KOPT-K1 (cell line): ENCODE measurements at regions not wholly inside any gene's neighbourhood (a gene's known extent, or its start where the extent isn't known, plus 50 kb on each side); places are given as distances from the start of the nearest gene placed in this dataset.
A peak's percentile ranks its signal among the peaks of the same experiment; 100 is the strongest.

ENCODE experiments used
- H3K27ac ChIP-seq: fragments of 200-600 bp; sonication (generic); 2 replicates; pipeline ENCODE4 v1.5.1; 2016; ENCODE audit warnings: antibody characterized with exemption, mild to moderate bottlenecking, low read depth, low read length; ENCODE audit not compliant: poor library complexity, severe bottlenecking
- H3K36me3 ChIP-seq: fragments of 200-600 bp; sonication (generic); 2 replicates; pipeline ENCODE4 v1.5.1; 2017; ENCODE audit warnings: antibody characterized with exemption, mild to moderate bottlenecking, low read length, moderate library complexity; ENCODE audit not compliant: insufficient read depth
- H3K9me3 ChIP-seq: fragments of 200-600 bp; sonication (generic); 2 replicates; pipeline ENCODE4 v1.5.1; 2017; ENCODE audit warnings: antibody characterized with exemption, low read length, mild to moderate bottlenecking; ENCODE audit not compliant: insufficient read depth, poor library complexity, severe bottlenecking

DNA sequence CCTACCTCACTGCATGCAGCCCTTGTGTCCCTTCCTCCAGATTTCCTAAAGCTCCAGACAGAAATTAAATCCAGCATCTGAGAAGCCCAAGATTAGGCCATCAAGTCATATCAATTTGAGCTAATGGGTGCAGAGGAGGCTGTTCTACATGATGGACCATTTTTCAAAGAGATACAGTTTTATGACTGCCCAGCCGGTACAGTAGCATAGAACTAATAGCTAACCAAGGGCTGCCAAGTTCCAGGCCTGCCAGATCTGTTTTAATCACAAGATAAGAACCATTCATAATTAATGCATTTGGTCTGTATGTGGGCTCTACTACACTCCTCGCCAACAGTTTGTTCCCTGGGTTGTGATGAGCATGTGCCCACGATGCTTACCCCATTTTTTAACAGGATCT lies 64.9 kb downstream of the PABIR2 start:
- Histone ChIP-seq H3K9me3 (no peaks in the 10 kb centered on the region), H3K27ac (no peak overlapping the region)

DNA sequence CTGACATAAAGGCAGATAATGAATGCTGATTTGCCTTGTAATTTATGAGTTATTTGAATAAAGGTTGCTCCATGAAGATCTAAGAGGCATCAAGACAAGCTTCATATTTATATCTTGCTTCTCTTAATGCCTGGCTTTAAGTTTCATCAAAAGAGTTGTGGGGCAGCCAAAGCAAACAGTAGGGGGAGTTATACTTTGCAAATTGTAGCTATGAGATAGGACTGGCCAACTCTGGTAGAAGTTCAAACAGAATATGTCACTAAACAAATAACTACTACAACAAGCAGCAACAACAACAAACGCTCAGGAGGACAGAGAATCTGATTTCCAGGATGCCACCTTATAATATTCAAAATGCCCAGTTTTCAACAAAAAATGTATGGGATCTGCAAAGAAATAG lies 69.1 kb upstream of the PLAC1 start:
- Histone ChIP-seq H3K36me3 (no peaks in the 10 kb centered on the region), H3K9me3 (no peaks in the 10 kb centered on the region), H3K27ac (no peak overlapping the region)

More for the DNA sequence above, 64.9 kb downstream of the PABIR2 start:
- no peaks in the 10 kb centered on the region for H3K36me3 ChIP-seq

DNA sequence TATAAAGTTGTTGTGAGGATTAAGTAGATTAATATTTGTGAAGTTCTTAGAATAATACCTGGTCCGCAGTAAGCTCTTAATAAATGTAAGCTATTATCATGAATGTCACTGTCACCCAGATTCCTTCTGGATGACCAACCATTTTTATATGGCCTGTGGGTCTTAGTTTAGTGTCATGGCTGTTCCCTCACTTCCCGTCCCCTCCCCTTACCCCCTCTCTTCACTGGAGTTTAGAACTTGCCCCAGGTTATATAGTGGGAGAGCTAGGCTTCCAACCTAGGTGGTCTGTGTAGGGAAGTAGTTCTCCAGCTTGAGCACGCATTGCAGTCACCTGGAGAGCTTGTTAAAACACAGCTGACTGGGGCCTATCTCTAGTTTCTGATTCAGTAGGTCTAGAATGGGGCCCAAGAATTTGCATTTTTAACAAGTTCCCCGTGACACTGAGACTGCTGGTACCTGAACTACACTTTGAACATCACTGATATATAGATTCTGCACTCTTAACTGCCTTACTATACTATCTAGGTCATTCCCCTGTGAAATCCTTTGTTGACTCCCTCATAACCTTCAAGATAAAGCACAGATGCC lies 66.9 kb upstream of the PLAC1 start:
- Histone ChIP-seq H3K9me3 (no peaks in the 10 kb centered on the region), H3K36me3 (no peaks in the 10 kb centered on the region), H3K27ac (no peak overlapping the region)

DNA sequence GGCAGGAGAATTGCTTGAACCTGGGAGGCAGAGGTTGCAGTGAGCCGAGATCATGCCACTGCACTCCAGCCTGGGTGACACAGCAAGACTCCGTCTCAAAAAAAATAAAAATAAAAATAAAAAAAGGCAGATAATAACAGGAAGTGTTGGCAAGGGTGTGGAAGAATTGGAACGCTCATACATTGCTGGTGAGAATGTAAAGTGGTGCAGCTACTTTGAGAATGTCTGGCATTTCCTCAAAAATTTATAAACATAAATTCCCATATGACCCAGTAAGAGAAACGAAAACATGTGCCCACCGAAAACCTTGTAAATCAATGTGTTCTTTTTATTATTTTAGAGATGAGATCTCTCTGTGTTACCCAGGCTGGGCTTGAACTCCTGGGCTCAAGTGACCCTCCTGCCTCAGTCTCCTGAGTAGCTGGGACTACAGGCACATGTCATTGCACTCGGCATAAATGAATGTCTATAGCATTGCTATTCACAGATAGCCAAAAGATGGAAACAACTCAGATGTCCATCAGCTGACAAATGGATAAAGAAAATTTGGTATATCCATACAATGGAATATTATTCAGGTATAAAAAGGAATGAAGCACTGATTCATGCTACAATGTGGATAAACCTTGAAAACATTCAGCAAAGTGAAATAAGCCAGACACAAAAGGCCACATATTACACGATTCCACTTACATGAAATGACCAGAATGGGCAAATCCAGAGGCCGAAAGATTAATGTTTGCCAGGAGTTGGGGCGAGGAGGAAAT lies 63.7 kb upstream of the PLAC1 start:
- H3K27ac ChIP-seq = no peak overlapping the region
- H3K36me3 ChIP-seq = no peaks in the 10 kb centered on the region
- no peaks in the 10 kb centered on the region for H3K9me3 ChIP-seq

DNA sequence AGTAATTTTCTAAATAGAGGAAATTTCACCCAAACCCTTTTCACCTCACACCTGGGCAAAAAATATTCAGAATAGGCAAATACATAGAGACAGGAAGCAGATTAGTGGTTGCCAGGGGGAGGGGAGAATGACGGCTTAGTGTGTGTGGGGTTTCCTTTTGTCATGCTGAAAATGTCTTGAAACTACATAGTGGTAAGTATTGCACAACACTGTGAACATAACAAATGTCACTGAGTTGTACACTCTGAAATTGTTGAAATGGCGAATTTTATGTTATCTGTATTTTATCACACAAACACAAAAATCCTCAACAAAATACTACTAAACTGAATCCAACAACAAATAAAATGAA lies 60.7 kb upstream of the PLAC1 start:
- no peaks in the 10 kb centered on the region for H3K36me3 ChIP-seq
- no peaks in the 10 kb centered on the region for H3K9me3 ChIP-seq
- peak overlapping the region; percentile 47 for H3K27ac ChIP-seq

DNA sequence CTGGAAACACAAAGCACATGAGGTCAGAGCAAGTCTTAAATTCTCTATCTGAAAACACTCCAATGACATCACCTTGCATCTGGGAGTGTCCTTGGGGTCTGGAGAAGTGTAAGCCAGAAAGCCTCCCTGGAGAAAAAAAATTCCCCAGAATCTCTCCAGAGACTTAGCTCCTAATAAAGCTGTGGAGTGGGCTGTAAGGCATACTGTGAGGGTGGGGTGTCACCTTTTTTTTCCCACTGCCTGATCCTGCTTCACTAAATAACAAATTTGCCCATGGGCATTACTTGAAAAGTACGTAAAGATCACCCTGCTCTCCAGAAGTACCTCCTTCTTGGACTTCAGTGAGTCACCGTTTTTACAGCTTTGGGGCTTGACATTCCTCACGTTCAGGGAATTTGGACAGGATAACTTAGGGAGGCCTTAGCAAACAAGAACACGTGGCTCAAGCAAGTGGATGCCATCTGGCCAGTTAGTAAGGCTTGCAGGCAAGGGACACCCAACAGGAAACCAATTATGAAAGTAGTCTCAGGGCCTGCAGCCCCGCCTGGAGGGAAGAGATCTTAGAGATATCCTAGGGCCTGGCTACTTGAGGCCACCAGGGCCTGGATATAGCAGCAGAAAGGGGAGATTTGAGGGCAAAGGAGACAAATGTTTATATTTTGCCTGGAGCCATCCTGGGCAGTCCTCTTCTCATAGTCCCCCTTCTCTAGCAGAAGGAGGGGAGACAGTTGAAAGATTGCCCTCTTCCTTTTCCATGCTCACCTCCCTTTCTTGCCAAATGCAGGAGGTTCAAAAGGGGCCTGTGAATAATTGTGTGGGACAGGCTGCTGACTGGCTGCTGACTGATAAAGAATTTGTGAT lies 60.1 kb upstream of the PLAC1 start:
- Histone ChIP-seq H3K27ac (peak overlapping the region; percentile 47), H3K36me3 (no peaks in the 10 kb centered on the region), H3K9me3 (no peaks in the 10 kb centered on the region)

DNA sequence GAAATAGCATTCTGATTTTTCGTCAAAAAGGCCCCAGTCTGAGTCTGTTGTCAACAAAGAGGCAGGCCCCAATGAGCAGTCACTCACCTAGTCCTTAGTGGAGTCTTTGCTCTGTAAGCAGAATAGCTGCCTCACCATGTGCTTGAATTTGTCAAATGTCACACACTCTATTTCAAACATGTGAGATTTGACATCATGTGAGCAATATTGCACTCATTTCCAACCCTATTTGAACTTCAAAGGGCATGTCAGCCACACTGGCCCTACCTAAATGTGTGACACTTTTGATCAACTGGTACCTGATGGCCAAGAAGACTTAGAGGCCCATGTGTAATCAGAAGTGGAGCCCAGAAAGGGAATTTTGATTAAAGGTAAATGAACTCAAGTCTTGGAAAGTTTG lies 59.4 kb upstream of the PLAC1 start:
- H3K9me3 ChIP-seq = no peaks in the 10 kb centered on the region
- peak overlapping the region; percentile 47 for H3K27ac ChIP-seq
- no peaks in the 10 kb centered on the region for H3K36me3 ChIP-seq

DNA sequence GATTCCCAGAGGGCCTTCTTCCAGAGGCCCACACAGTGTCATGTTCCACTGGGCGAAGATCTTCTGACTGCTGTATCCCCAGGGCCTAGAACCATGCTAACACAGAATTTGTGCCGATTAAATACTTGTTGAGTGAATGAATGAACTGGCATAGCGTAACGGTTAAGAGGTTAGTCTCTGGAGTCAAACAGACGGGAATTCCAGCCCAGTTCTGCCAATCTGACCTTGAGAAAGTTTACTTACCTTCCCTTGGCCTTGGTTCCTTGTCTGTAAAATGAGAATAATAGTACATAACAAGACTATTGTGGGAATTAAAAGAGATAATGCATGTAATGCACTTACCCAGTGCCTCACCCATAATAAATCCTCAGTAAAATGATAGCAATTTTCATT lies 58.3 kb upstream of the PLAC1 start:
- H3K36me3 ChIP-seq = no peaks in the 10 kb centered on the region
- H3K9me3 ChIP-seq = no peaks in the 10 kb centered on the region
- H3K27ac ChIP-seq = no peak overlapping the region

DNA sequence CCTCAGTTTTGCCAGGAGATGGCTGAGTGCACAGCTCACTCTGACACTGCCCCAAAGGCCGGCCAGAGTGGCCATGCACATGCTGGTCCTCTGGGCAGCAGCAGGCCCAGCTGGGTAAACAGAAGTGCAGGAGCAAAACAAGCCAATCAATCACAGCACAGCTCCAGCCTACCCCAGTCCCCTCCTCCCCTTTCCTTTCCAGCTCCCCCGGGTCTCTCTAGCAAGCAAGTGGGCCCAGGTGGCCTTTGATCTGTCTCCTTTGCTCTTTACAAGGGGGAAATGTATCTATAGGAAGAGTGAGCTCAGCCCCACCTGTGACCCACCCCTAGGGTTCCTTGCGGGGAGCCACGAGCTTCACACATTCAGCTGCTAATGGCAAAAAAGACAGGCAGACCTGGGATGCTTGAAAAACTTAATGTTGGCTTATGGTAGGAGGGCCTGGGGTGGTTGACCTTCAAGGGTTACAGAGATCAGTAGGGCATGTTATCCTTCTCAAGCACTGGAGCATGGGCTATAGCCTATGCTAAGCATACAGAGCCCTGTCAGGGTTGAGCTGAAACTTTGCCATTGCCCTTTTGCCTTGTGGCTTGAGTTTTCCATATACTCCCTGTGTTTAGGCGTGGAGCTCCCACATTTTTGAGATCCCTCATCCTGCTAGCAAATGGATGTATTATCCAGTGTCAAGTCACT lies 57.8 kb upstream of the PLAC1 start:
- Histone ChIP-seq H3K27ac (no peak overlapping the region), H3K36me3 (no peaks in the 10 kb centered on the region), H3K9me3 (no peaks in the 10 kb centered on the region)

DNA sequence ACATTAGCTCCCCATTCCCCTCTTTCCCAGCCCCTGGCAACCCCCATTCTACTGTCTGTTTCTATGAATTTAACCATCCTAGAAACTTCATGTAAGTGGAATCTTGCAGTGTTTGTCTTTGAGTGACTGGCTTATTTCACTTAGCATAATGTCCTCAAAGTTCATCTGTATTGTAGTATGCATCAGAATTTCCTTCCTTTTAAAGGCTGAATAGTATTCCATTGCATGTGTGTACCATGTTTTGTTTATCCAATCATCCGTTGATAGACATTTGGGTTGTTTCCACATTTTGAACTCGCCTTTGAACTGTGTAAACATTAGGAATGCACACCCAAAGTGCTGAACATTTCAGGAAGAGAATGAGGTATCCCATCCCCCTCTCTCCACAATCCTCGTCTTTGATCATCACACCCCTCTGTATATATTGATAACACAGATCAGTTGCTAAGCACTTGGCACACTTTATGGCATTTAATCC lies 56.4 kb upstream of the PLAC1 start:
- no peaks in the 10 kb centered on the region for H3K36me3 ChIP-seq
- no peak overlapping the region for H3K27ac ChIP-seq
- H3K9me3 ChIP-seq = no peaks in the 10 kb centered on the region

DNA sequence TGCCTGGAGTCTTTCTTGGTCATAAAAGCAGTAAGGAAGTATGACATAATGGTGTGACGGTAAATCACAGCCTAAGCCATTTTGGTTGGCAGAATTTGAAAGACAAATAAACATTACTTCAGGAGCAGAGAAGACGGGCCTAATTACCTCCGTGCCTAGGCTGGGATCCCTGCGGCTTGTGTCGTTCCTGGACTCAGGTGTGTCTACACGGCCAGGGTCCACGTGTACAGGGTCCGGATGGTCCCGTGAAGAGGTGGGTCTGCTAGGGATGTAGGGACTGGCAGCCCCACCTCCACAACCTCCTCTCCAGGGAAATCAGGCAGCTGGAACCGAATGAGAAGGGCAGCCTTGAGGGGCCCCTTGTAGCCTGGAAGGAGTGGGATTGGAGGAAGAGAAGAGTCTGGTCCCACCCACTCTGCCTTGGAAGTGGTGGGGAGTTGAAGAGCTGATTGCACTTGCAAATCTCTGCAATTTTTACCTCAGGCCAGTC lies 55.4 kb upstream of the PLAC1 start:
- no peak overlapping the region for H3K27ac ChIP-seq
- no peaks in the 10 kb centered on the region for H3K36me3 ChIP-seq
- no peaks in the 10 kb centered on the region for H3K9me3 ChIP-seq

DNA sequence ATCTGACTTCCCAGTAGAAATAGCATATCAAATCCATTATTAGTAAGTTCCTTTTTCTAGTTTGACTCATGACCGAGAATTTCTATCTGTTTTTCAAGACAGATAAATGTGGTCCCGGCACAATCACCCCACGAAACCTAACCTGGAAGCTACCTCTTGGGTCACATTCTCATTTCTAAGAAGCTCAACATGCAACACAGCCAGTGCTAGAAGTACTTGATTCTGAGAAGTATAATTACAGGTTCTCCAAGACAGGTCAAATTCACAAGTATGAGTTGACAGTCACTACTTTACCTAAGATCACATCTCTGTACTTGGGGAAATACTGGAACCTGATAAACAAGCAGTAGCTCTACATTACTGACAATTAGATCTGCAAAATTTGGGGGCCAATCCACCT lies 54.0 kb upstream of the PLAC1 start:
- Histone ChIP-seq H3K36me3 (no peaks in the 10 kb centered on the region), H3K9me3 (no peaks in the 10 kb centered on the region), H3K27ac (no peak overlapping the region)

DNA sequence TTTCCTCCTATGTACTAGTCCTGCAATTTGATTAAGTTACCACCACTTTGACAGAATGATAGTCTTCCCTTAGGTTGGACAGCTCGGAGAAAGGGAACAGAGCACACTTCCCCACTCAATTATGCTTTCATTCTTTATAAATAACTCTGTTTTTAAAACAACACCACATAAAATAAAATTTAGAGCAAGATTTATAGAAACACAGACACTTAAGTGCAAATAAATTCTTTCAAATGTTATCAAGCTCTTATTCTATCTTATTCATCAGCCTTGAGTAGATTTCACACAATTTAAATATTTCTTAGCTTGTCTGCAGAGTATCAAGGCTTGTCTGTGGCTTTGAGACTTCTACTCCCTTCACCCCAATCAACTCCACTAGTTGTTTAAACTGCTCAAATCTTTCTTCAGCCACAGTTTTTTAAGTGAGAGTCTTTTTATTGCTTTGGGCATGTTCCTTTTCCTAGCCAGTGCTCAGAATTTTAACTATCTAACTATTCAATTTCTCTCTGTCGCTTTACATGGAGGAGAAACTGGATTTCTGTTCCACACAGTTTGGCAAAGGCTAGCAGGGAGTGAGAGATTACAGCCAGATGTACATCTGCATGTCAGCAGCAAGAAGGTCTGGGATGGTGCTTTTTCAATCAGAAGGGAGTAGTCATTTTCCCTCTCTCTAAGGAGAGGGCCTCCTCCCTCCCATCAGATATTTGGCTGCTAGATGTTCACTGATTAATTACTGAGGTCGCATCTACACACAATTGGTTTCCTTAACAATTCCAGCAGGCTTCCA lies 53.1 kb upstream of the PLAC1 start:
- Histone ChIP-seq H3K36me3 (no peaks in the 10 kb centered on the region), H3K27ac (no peak overlapping the region), H3K9me3 (no peaks in the 10 kb centered on the region)
